ENCODE measurements at regions not wholly inside any gene's neighbourhood (a gene's known extent, or its start where the extent isn't known, plus 50 kb on each side); places are given as distances from the start of the nearest gene placed in this dataset.

- no peak for TF ChIP-seq ZNF10 (tag by site-specific recombination; IDR thresholded peaks at IDR 0.05)
- TF ChIP-seq CTCF (tag by site-specific recombination; IDR thresholded peaks at IDR 0.05), result no peak
- TF ChIP-seq ZNF175 (tag by site-specific recombination; IDR thresholded peaks at IDR 0.05), result no peak
- TF ChIP-seq ZNF660 (tag by site-specific recombination; IDR thresholded peaks at IDR 0.05), result no peak
Measured at GRCh38 chr2:204370172-204370718, 175.0 kb upstream of the PARD3B start.

Measured in HEK293 (cell line).